ENCODE measurements at regions not wholly inside any gene's neighbourhood (a gene's known extent, or its start where the extent isn't known, plus 50 kb on each side); places are given as distances from the start of the nearest gene placed in this dataset.

DNA sequence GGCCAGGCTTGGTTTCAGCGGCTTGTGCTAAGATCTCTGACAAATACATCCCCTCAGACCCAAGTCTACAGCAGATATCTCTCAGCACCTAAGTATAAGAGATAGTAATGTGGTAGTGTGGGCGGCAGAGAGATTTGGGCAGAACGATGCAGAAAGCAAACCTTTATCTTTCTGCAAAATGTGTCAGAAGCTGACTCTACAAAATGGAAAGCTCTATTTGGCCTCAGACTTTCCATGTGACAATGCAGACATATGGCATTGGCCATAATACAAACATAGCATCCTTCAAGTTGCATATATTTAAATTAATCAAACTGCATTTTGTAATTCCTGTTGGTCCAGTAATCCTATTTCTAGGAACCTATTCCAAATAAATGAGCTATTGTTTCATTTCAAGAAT lies 102.5 kb upstream of the RAI14 start:
- Histone ChIP-seq H3K27ac (ENCODE audit: low read length) (no peak overlapping the region), H3K79me2 (replicated peaks; ENCODE audit: insufficient read depth, low read length) (no peaks in the 10 kb centered on the region)
- no peak for TF ChIP-seq POLR2AphosphoS5 (IDR thresholded peaks at IDR 0.05)
- TF ChIP-seq MXI1 (conservative IDR thresholded peaks at IDR 0.05; ENCODE audit: poor library complexity, severe bottlenecking), result no peak
- TF ChIP-seq EP300 (conservative IDR thresholded peaks at IDR 0.05; ENCODE audit: poor library complexity, severe bottlenecking), result no peak
- TF ChIP-seq TAF1 (IDR thresholded peaks at IDR 0.05; ENCODE audit: low read depth), result no peak
- TF ChIP-seq SMC3 (conservative IDR thresholded peaks at IDR 0.05; ENCODE audit: poor library complexity), result no peak

DNA sequence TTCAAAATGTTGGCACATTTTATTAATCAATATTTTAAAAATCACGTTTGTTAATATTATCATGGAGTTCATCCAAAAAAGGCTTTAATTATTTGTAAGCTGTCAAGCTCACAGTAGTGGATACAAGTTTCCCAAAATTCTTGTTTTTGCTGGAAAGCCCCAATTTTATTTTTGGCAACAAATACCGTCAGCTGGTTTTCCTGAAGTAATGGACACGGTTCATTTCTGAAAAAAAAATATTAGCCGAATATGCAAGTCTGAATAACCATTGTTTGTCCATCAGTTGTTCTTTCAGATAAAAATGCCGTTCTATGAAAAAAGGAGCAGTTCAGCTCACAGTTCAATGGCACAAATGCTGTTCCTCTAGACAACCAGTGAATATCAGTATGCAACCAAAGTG lies 101.5 kb upstream of the RAI14 start:
- Histone ChIP-seq H3K9me2 (ENCODE audit: insufficient read depth, low read length) (no peaks in the 10 kb centered on the region), H4K20me1 (ENCODE audit: insufficient read depth) (no peaks in the 10 kb centered on the region), H3K79me2 (replicated peaks; ENCODE audit: insufficient read depth, low read length) (no peaks in the 10 kb centered on the region), H3K27me3 (ENCODE audit: insufficient read depth, low read depth, low read length) (no peaks in the 10 kb centered on the region), H3F3A (ENCODE audit: insufficient read depth, low read length, poor library complexity, severe bottlenecking) (no peaks in the 10 kb centered on the region), H3K9me3 (ENCODE audit: low read length) (no peaks in the 10 kb centered on the region), H2AFZ (ENCODE audit: low read depth, low read length) (no peak overlapping the region), H3K9ac (ENCODE audit: low read length) (no peak overlapping the region), H3K36me3 (ENCODE audit: insufficient read depth, low read length) (no peaks in the 10 kb centered on the region), H3K4me3 (ENCODE audit: low read length) (no peak overlapping the region), H3K27ac (ENCODE audit: low read length) (no peak overlapping the region), H3K4me2 (ENCODE audit: low read length) (no peak overlapping the region)
- no peak for TF ChIP-seq TAF1 (IDR thresholded peaks at IDR 0.05; ENCODE audit: low read depth)
- no peak for TF ChIP-seq POLR2AphosphoS5 (IDR thresholded peaks at IDR 0.05)
- TF ChIP-seq EZH2 (IDR thresholded peaks at IDR 0.05; ENCODE audit: borderline replicate concordance, insufficient read depth, low read length, poor library complexity, severe bottlenecking), result no peak
- TF ChIP-seq, protein P1, sequence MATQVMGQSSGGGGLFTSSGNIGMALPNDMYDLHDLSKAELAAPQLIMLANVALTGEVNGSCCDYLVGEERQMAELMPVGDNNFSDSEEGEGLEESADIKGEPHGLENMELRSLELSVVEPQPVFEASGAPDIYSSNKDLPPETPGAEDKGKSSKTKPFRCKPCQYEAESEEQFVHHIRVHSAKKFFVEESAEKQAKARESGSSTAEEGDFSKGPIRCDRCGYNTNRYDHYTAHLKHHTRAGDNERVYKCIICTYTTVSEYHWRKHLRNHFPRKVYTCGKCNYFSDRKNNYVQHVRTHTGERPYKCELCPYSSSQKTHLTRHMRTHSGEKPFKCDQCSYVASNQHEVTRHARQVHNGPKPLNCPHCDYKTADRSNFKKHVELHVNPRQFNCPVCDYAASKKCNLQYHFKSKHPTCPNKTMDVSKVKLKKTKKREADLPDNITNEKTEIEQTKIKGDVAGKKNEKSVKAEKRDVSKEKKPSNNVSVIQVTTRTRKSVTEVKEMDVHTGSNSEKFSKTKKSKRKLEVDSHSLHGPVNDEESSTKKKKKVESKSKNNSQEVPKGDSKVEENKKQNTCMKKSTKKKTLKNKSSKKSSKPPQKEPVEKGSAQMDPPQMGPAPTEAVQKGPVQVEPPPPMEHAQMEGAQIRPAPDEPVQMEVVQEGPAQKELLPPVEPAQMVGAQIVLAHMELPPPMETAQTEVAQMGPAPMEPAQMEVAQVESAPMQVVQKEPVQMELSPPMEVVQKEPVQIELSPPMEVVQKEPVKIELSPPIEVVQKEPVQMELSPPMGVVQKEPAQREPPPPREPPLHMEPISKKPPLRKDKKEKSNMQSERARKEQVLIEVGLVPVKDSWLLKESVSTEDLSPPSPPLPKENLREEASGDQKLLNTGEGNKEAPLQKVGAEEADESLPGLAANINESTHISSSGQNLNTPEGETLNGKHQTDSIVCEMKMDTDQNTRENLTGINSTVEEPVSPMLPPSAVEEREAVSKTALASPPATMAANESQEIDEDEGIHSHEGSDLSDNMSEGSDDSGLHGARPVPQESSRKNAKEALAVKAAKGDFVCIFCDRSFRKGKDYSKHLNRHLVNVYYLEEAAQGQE (IDR thresholded peaks at IDR 0.05; ENCODE audit: borderline replicate concordance), result no peak
- TF ChIP-seq RAD21 (conservative IDR thresholded peaks at IDR 0.05), result no peak
- TF ChIP-seq, protein P2, sequence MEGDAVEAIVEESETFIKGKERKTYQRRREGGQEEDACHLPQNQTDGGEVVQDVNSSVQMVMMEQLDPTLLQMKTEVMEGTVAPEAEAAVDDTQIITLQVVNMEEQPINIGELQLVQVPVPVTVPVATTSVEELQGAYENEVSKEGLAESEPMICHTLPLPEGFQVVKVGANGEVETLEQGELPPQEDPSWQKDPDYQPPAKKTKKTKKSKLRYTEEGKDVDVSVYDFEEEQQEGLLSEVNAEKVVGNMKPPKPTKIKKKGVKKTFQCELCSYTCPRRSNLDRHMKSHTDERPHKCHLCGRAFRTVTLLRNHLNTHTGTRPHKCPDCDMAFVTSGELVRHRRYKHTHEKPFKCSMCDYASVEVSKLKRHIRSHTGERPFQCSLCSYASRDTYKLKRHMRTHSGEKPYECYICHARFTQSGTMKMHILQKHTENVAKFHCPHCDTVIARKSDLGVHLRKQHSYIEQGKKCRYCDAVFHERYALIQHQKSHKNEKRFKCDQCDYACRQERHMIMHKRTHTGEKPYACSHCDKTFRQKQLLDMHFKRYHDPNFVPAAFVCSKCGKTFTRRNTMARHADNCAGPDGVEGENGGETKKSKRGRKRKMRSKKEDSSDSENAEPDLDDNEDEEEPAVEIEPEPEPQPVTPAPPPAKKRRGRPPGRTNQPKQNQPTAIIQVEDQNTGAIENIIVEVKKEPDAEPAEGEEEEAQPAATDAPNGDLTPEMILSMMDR (IDR thresholded peaks at IDR 0.05; ENCODE audit: poor library complexity, severe bottlenecking), result no peak
- no peak for TF ChIP-seq MXI1 (conservative IDR thresholded peaks at IDR 0.05; ENCODE audit: poor library complexity, severe bottlenecking)
- no peak for TF ChIP-seq EP300 (conservative IDR thresholded peaks at IDR 0.05; ENCODE audit: poor library complexity, severe bottlenecking)
- no peak for TF ChIP-seq SMC3 (conservative IDR thresholded peaks at IDR 0.05; ENCODE audit: poor library complexity)

More for the DNA sequence above, 102.5 kb upstream of the RAI14 start:
- Histone ChIP-seq H3K9me2 (ENCODE audit: insufficient read depth, low read length) (no peaks in the 10 kb centered on the region), H3K4me2 (ENCODE audit: low read length) (no peak overlapping the region), H3K9me3 (ENCODE audit: low read length) (no peaks in the 10 kb centered on the region), H4K20me1 (ENCODE audit: insufficient read depth) (no peaks in the 10 kb centered on the region), H3K4me3 (ENCODE audit: low read length) (no peak overlapping the region), H3K36me3 (ENCODE audit: insufficient read depth, low read length) (no peaks in the 10 kb centered on the region), H3K9ac (ENCODE audit: low read length) (no peak overlapping the region), H3K27me3 (ENCODE audit: insufficient read depth, low read depth, low read length) (no peaks in the 10 kb centered on the region), H3F3A (ENCODE audit: insufficient read depth, low read length, poor library complexity, severe bottlenecking) (no peaks in the 10 kb centered on the region), H2AFZ (ENCODE audit: low read depth, low read length) (no peak overlapping the region)

Measured in neural cell (in vitro differentiated cells).